ENCODE measurements at regions not wholly inside any gene's neighbourhood (a gene's known extent, or its start where the extent isn't known, plus 50 kb on each side); places are given as distances from the start of the nearest gene placed in this dataset.

GRCh38 chr2:22990246-22990645, 394.7 kb upstream of the KLHL29 start:
- ChIA-PET CTCF (no interaction called here), POLR2A (no interaction called here)
- BruUV-seq (replicated peaks), result no TSS peak
- no peak overlapping the region for H3K4me3 ChIP-seq (ENCODE audit: low read depth in 2 of 2, low read length in 2 of 2)
- intact Hi-C loops (cut with micrococcal nuclease; ENCODE audit: unreplicated experiment) (no loop called here), in situ Hi-C loops (cut with HindIII; ENCODE audit: low pct_unique_long_range_greater_than_20kb, low sequenced_read_pairs) (no loop called here)
- H3K4me1 ChIP-seq (ENCODE audit: control insufficient read depth, insufficient read depth, low read length), result no peaks in the 10 kb centered on the region
- no peak for TF ChIP-seq TCF7L2 (IDR thresholded peaks at IDR 0.05; ENCODE audit: low read depth, low read length)
- no peak for TF ChIP-seq SIN3A (IDR thresholded peaks at IDR 0.05; ENCODE audit: borderline replicate concordance, insufficient read depth, low read depth, low read length)
- TF ChIP-seq POLR2AphosphoS5 (IDR thresholded peaks at IDR 0.05; ENCODE audit: low read depth, low read length), result no peak
- TF ChIP-seq CTCF (IDR thresholded peaks at IDR 0.05), result no peak
- no peak for TF ChIP-seq REST (IDR thresholded peaks at IDR 0.05; ENCODE audit: insufficient read depth in 1 of 2, low read depth in 2 of 2, low read length in 1 of 2)
- H3K9me3 ChIP-seq (ENCODE audit: control insufficient read depth, insufficient read depth, low read depth, low read length), result no peaks in the 10 kb centered on the region
- DNase-seq (ENCODE audit: low read depth, low spot score) (no peak), ATAC-seq (no peak)
- no peaks in the 10 kb centered on the region for H3K27me3 ChIP-seq (ENCODE audit: control insufficient read depth, insufficient read depth, low read length)
- H3K27ac ChIP-seq (ENCODE audit: low read length), result no peak overlapping the region
- H3K36me3 ChIP-seq (ENCODE audit: control insufficient read depth, insufficient read depth, low read length), result no peaks in the 10 kb centered on the region

- Histone ChIP-seq H3K36me3 (ENCODE audit: control insufficient read depth, insufficient read depth, low read length) (no peaks in the 10 kb centered on the region), H3K27me3 (ENCODE audit: control insufficient read depth, insufficient read depth, low read length) (no peaks in the 10 kb centered on the region), H3K4me3 (ENCODE audit: low read depth in 2 of 2, low read length in 2 of 2) (no peak overlapping the region), H3K9me3 (ENCODE audit: control insufficient read depth, insufficient read depth, low read depth, low read length) (no peaks in the 10 kb centered on the region), H3K4me1 (ENCODE audit: control insufficient read depth, insufficient read depth, low read length) (no peaks in the 10 kb centered on the region), H3K27ac (ENCODE audit: low read length) (no peak overlapping the region)
- in situ Hi-C loops (cut with HindIII; ENCODE audit: low pct_unique_long_range_greater_than_20kb, low sequenced_read_pairs) (no loop called here), intact Hi-C loops (cut with micrococcal nuclease; ENCODE audit: unreplicated experiment) (no loop called here)
- no TSS peak for BruUV-seq (replicated peaks)
- TF ChIP-seq POLR2AphosphoS5 (IDR thresholded peaks at IDR 0.05; ENCODE audit: low read depth, low read length) (no peak), REST (IDR thresholded peaks at IDR 0.05; ENCODE audit: insufficient read depth in 1 of 2, low read depth in 2 of 2, low read length in 1 of 2) (no peak), TCF7L2 (IDR thresholded peaks at IDR 0.05; ENCODE audit: low read depth, low read length) (no peak), SIN3A (IDR thresholded peaks at IDR 0.05; ENCODE audit: borderline replicate concordance, insufficient read depth, low read depth, low read length) (no peak), CTCF (IDR thresholded peaks at IDR 0.05) (no peak)
- ChIA-PET POLR2A (no interaction called here), CTCF (no interaction called here)
- no peak for ATAC-seq
- DNase-seq (ENCODE audit: low read depth, low spot score), result no peak
These were observed 393.1 kb upstream of the KLHL29 start for GRCh38 chr2:22991844-22992243.

Measured in Panc1 (cell line).